ENCODE measurements at regions not wholly inside any gene's neighbourhood (a gene's known extent, or its start where the extent isn't known, plus 50 kb on each side); places are given as distances from the start of the nearest gene placed in this dataset.
A peak's percentile ranks its signal among the peaks of the same experiment; 100 is the strongest.

GRCh38 chr10:118495499-118495898, 99.9 kb downstream of the PRLHR start (continued):
- TF ChIP-seq, protein P1, sequence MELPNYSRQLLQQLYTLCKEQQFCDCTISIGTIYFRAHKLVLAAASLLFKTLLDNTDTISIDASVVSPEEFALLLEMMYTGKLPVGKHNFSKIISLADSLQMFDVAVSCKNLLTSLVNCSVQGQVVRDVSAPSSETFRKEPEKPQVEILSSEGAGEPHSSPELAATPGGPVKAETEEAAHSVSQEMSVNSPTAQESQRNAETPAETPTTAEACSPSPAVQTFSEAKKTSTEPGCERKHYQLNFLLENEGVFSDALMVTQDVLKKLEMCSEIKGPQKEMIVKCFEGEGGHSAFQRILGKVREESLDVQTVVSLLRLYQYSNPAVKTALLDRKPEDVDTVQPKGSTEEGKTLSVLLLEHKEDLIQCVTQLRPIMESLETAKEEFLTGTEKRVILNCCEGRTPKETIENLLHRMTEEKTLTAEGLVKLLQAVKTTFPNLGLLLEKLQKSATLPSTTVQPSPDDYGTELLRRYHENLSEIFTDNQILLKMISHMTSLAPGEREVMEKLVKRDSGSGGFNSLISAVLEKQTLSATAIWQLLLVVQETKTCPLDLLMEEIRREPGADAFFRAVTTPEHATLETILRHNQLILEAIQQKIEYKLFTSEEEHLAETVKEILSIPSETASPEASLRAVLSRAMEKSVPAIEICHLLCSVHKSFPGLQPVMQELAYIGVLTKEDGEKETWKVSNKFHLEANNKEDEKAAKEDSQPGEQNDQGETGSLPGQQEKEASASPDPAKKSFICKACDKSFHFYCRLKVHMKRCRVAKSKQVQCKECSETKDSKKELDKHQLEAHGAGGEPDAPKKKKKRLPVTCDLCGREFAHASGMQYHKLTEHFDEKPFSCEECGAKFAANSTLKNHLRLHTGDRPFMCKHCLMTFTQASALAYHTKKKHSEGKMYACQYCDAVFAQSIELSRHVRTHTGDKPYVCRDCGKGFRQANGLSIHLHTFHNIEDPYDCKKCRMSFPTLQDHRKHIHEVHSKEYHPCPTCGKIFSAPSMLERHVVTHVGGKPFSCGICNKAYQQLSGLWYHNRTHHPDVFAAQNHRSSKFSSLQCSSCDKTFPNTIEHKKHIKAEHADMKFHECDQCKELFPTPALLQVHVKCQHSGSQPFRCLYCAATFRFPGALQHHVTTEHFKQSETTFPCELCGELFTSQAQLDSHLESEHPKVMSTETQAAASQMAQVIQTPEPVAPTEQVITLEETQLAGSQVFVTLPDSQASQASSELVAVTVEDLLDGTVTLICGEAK (IDR thresholded peaks at IDR 0.05): no peak
- TF ChIP-seq, protein P1 (CRISPR knock-in tag; IDR thresholded peaks at IDR 0.05): no peak
- TF ChIP-seq LCOR (CRISPR knock-in tag; IDR thresholded peaks at IDR 0.05): no peak
- TF ChIP-seq, protein P2, sequence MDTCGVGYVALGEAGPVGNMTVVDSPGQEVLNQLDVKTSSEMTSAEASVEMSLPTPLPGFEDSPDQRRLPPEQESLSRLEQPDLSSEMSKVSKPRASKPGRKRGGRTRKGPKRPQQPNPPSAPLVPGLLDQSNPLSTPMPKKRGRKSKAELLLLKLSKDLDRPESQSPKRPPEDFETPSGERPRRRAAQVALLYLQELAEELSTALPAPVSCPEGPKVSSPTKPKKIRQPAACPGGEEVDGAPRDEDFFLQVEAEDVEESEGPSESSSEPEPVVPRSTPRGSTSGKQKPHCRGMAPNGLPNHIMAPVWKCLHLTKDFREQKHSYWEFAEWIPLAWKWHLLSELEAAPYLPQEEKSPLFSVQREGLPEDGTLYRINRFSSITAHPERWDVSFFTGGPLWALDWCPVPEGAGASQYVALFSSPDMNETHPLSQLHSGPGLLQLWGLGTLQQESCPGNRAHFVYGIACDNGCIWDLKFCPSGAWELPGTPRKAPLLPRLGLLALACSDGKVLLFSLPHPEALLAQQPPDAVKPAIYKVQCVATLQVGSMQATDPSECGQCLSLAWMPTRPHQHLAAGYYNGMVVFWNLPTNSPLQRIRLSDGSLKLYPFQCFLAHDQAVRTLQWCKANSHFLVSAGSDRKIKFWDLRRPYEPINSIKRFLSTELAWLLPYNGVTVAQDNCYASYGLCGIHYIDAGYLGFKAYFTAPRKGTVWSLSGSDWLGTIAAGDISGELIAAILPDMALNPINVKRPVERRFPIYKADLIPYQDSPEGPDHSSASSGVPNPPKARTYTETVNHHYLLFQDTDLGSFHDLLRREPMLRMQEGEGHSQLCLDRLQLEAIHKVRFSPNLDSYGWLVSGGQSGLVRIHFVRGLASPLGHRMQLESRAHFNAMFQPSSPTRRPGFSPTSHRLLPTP (IDR thresholded peaks at IDR 0.05; ENCODE audit: borderline replicate concordance, extremely low read depth, insufficient read length): no peak
- peak; percentile 55 for TF ChIP-seq PRDM10 (IDR thresholded peaks at IDR 0.05; ENCODE audit: partially characterized antibody)
- TF ChIP-seq ZNF282 (CRISPR knock-in tag; IDR thresholded peaks at IDR 0.05): no peak
- TF ChIP-seq FOXA3 (CRISPR knock-in tag; conservative IDR thresholded peaks at IDR 0.05 in 1 of 2, IDR thresholded peaks at IDR 0.05 in 1 of 2): no peak

Measured in K562 (cell line).